CD4-positive, alpha-beta T cell treated with Interleukin-15 for 1 hour (primary cell): ENCODE measurements at regions not wholly inside any gene's neighbourhood (a gene's known extent, or its start where the extent isn't known, plus 50 kb on each side); places are given as distances from the start of the nearest gene placed in this dataset.
A peak's percentile ranks its signal among the peaks of the same experiment; 100 is the strongest.

Source experiments
- DNase-seq: peaks from one replicate; pipeline ENCODE4 v3.0.0-alpha.2; 2020

GRCh38 chr12:14284184-14284722 is 81.2 kb upstream of the ATF7IP start:
- no peak for DNase-seq

- no peak for DNase-seq
These were observed 75.9 kb upstream of the ATF7IP start for GRCh38 chr12:14289601-14290000.

GRCh38 chr12:14290951-14291350 is 74.5 kb upstream of the ATF7IP start:
- no peak for DNase-seq

DNA sequence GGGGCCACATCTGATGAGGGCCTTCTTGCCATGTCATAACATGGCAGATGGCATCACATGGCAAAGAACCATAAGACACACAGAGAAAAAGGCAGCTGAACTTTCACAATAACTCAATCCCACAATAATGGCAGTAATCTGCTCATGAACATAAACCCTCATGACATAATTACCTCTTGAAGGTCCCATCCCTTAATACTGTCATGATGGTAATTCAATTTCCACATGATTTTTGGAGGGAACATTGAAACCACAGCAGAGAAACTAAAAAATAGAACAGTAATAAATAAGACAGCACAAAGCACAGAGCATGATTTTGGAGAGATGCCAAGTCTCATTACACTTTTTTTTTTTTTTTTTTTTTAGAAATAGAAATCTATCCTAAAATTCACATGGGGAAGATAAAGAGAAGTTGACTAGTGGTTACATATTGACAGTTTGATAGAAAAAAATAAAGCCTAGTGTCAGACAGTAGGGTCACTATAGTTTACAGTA is 61.8 kb upstream of the ATF7IP start:
- no peak for DNase-seq

DNA sequence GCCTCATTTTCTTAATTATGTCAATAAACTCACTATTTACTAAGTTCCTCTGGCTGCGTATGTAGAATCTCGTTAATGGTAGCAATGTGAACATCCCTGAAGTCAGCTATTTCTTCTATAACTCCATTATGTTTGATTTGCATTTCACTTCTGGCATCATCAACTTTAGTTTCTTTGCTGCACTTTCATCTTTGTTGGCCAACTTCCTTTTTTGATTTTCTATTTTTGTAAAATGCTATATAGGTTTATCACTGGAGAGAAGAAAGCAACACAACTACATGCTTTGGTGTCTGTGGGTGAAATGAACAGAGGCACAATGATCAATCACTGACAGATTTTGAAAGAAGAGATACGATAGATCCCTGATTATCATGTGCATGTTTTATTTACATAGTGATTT is 58.5 kb upstream of the ATF7IP start:
- DNase-seq: no peak

- DNase-seq: no peak
These were observed 57.0 kb upstream of the ATF7IP start for GRCh38 chr12:14308516-14308915.

DNA sequence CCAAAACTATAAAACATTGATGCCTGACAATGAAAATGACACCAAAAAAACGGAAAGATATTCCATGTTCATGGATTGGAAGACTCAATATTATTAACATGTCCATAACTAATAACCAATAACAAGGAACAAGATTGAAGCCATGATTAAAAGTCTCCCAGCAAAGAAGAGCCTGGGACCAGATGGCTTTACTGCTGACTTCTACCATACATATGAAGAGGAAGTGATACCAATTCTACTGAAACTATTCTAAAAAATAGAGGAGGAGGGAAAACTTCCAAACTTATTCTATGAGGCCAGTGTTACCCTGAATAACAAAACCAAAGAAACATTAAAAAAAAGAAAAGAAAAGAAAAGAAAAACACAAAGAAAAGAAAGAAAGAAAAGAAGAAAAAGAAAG is 54.6 kb upstream of the ATF7IP start:
- no peak for DNase-seq

DNA sequence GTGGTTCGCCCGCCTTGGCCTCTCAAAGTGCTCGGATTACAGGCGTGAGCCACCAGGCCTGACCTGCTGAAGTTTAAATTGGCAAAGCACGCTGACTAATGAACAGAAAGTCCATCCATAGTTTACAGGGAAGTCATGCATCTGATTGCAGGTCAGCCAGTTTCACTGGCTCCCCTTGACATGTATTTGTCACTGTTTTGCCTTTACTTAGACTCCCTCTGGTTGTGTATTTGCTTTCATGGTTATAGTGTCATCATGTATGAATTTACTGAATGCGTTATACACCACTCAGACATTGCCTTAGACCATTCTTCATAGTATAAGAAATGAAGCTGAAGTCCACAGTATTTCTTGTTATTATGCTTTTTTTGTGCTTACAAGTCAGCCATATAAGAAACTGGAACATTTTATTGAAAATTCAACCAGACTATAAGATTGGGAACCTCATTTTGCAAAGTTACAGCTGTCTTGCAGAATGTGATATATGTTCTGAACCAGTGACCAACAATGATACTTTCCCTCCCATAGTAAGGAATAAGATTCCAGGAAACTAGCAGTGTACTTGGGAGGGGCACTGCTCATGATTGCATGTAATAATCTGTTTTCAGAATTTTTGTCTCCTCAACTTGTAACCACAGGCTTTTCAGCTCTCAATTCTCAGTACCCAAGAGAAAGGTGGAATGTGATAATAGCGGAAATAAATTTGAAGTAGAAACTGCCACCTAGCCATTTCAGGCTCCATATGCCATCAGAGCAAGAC is 51.9 kb upstream of the ATF7IP start:
- DNase-seq: no peak

- DNase-seq: peak; percentile 18
These were observed 50.7 kb upstream of the ATF7IP start for GRCh38 chr12:14314801-14315200.

GRCh38 chr12:14315501-14315900 is 50.0 kb upstream of the ATF7IP start:
- no peak for DNase-seq
